Uterus (tissue), 3 donors: ENCODE measurements at regions not wholly inside any gene's neighbourhood (a gene's known extent, or its start where the extent isn't known, plus 50 kb on each side); places are given as distances from the start of the nearest gene placed in this dataset.

Experiments used
- DNase-seq, 2 donors: peaks; one replicate each; pipeline ENCODE4 v3.0.0-alpha.2; 2019 to 2020
- H3K27ac ChIP-seq, 2 donors: fragments of 200-600 bp; sonication (generic); 1 replicate in 1 of 2; 2 replicates in 1 of 2; pipeline ENCODE4 v1.5.1; 2016 to 2018
- H3K27me3 ChIP-seq, 2 donors: fragments of 200-600 bp; sonication (generic); one replicate each; pipeline ENCODE4 v1.5.1; 2018 to 2019; ENCODE audit warnings: control low read depth in 1 of 2
- H3K36me3 ChIP-seq, 2 donors: fragments of 200-600 bp; sonication (generic); one replicate each; pipeline ENCODE4 v1.5.1; 2019; ENCODE audit warnings: control low read depth in 1 of 2
- H3K4me1 ChIP-seq, 2 donors: fragments of 200-600 bp; sonication (generic); one replicate each; pipeline ENCODE4 v1.5.1; 2018 to 2019; ENCODE audit warnings: control low read depth in 1 of 2
- H3K4me3 ChIP-seq, 2 donors: fragments of 200-600 bp; sonication (generic); 1 replicate in 1 of 2; 2 replicates in 1 of 2; pipeline ENCODE4 v1.5.1; 2018 to 2019; ENCODE audit warnings: mild to moderate bottlenecking in 1 of 2
- H3K9me3 ChIP-seq, 2 donors: fragments of 200-600 bp; sonication (generic); one replicate each; pipeline ENCODE4 v1.5.1; 2019; ENCODE audit warnings: control low read depth in 1 of 2
- CTCF ChIP-seq, 4 experiments: fragments of 200-600 bp in 2 of 4; fragments of 450-650 bp in 2 of 4; sonication (generic) in 2 of 4; IDR thresholded peaks; one replicate each; pipeline ENCODE4 v1.5.1; 2016 to 2019; ENCODE audit warnings: antibody characterized with exemption in 4 of 4, mild to moderate bottlenecking in 2 of 4, moderate library complexity in 1 of 4
- POLR2A ChIP-seq, 2 donors: fragments of 450-650 bp; IDR thresholded peaks; one replicate each; pipeline ENCODE4 v1.6.1; 2016; ENCODE audit warnings: antibody characterized with exemption in 2 of 2, mild to moderate bottlenecking in 1 of 2, moderate library complexity in 1 of 2
- intact Hi-C: fragments of 100-400 bp; cut with DNase I; formaldehyde crosslinking; loops from one replicate; pipeline ENCODE4 v1.15.1; 2023; ENCODE audit warnings: low total_unique reads
- donor health status: DM: yes; HTN: yes; CAD: no.

GRCh38 chr12:67573566-67573965 is 75.0 kb upstream of the DYRK2 start:
- Histone ChIP-seq H3K27ac (no peak overlapping the region), H3K36me3 (no peaks in the 10 kb centered on the region), H3K4me1 (no peaks in the 10 kb centered on the region), H3K27me3 (no peaks in the 10 kb centered on the region), H3K9me3 (no peaks in the 10 kb centered on the region), H3K4me3 (no peak overlapping the region)
- no peak for TF ChIP-seq CTCF (IDR thresholded peaks at IDR 0.05)
- no peak for TF ChIP-seq POLR2A (IDR thresholded peaks at IDR 0.05)
- intact Hi-C loops, result no loop called here
- DNase-seq, result no peak

GRCh38 chr12:67578976-67579661 is 69.4 kb upstream of the DYRK2 start:
- intact Hi-C loops, result no loop called here
- no peaks in the 10 kb centered on the region for H3K9me3 ChIP-seq
- peaks cover 0 to 3% of the 10 kb centered on the region in 2 donors for H3K4me1 ChIP-seq
- no peak overlapping the region for H3K4me3 ChIP-seq
- no peak overlapping the region for H3K27ac ChIP-seq
- TF ChIP-seq POLR2A (IDR thresholded peaks at IDR 0.05) (no peak), CTCF (IDR thresholded peaks at IDR 0.05) (no peak)
- H3K27me3 ChIP-seq, result no peaks in the 10 kb centered on the region
- no peaks in the 10 kb centered on the region for H3K36me3 ChIP-seq
- no peak for DNase-seq

- no peak for DNase-seq
- Histone ChIP-seq H3K4me1 (peaks cover 0 to 3% of the 10 kb centered on the region in 2 donors), H3K27me3 (no peaks in the 10 kb centered on the region), H3K36me3 (no peaks in the 10 kb centered on the region), H3K9me3 (no peaks in the 10 kb centered on the region), H3K27ac (no peak overlapping the region), H3K4me3 (no peak overlapping the region)
- intact Hi-C loops, result no loop called here
- TF ChIP-seq CTCF (IDR thresholded peaks at IDR 0.05), result no peak
- TF ChIP-seq POLR2A (IDR thresholded peaks at IDR 0.05), result no peak
These were observed 68.9 kb upstream of the DYRK2 start for GRCh38 chr12:67579662-67580003.

- intact Hi-C loops, result no loop called here
- H3K27ac ChIP-seq, result no peak overlapping the region
- DNase-seq, result no peak
These were observed 66.2 kb upstream of the DYRK2 start for GRCh38 chr12:67582238-67582834.

More at GRCh38 chr12:67582238-67582834, 66.2 kb upstream of the DYRK2 start:
- H3K27me3 ChIP-seq, result no peaks in the 10 kb centered on the region
- TF ChIP-seq POLR2A (IDR thresholded peaks at IDR 0.05) (no peak), CTCF (IDR thresholded peaks at IDR 0.05) (no peak)
- peaks cover 0 to 3% of the 10 kb centered on the region in 2 donors for H3K4me1 ChIP-seq
- H3K4me3 ChIP-seq, result no peak overlapping the region
- no peaks in the 10 kb centered on the region for H3K9me3 ChIP-seq
- H3K36me3 ChIP-seq, result no peaks in the 10 kb centered on the region
